Astrocyte of the cerebellum (primary cell): ENCODE measurements at regions not wholly inside any gene's neighbourhood (a gene's known extent, or its start where the extent isn't known, plus 50 kb on each side); places are given as distances from the start of the nearest gene placed in this dataset.
"Not testable (repeated sequence)": the region's sequence is repeated elsewhere in the genome, so short reads cannot be mapped to it uniquely, and the experiment has no call there.

Experiments used
- DNase-seq: peaks from one replicate; pipeline ENCODE4 v3.0.0-alpha.2; 2011; ENCODE audit warnings: low read depth
- H3K4me3 ChIP-seq: 2 replicates; pipeline ENCODE4 v1.5.1; 2011; ENCODE audit warnings: mild to moderate bottlenecking, low read depth, low read length, moderate library complexity
- CTCF ChIP-seq: IDR thresholded peaks from 2 replicates; pipeline ENCODE4 v1.5.1; 2012; ENCODE audit warnings: low read length, low read depth, moderate library complexity, mild to moderate bottlenecking; ENCODE audit errors: missing control alignments
- in situ Hi-C: cut with HindIII; loops from 2 replicates; pipeline ENCODE4 v1.10.0; 2017; ENCODE audit warnings: low sequenced_read_pairs

DNA sequence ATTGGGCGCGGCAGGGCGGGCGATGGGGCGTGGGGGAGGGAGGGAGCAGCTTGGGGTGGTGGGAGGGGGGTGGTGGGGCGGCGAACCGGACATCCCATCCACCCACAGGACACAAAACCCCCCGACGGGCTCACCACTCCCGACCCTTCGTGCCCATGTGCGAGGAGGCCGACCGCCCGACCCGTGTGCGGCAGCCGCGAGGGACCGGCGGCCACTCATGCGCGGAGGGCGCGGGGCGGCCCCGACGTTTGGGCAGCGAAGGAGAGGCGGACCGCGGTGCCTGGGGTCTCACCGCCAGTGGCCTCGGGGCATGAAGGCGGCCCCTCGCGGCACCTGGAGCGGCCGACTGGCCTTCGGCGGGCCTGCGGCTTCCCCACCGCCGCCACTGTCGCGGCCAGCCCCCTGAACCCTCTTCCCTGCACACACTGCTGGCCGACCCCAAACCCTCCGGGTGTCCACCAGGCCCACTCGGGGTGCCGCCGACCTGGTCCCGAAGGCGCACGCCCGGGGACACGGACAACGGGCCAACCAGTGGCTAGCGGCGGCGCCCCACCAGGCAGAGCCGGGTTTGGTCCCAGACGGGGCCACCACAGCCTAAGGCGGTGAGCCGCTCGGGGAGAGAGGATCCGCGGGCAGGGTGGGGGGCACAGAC lies 94.6 kb upstream of the ANKRD30BL start:
- DNase-seq = no peak
- in situ Hi-C loops = no loop called here
- TF ChIP-seq CTCF = no peak
- H3K4me3 ChIP-seq = peak overlapping the region; percentile 45

DNA sequence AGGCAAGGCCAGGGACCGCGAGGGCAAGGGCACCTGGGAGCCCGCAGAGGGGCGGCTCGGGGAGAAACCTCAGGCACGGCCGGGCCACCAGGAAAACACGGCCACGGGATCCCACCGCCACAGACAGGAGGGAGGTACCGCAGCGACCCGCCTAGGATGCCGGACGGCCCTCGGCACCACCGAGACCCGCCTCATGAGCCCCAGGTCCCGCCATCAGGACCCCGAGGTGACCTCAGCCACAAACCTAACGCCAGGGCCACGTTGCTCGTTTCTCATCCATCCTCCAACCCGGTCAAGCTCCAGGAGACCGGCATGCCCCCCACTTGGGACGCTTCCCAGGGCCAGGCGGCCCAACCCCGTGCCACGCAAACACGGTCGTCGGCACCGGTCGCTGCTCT lies 95.2 kb upstream of the ANKRD30BL start:
- in situ Hi-C loops, DNase-seq: not testable (repeated sequence)
- H3K4me3 ChIP-seq = peak overlapping the region; percentile 45

DNA sequence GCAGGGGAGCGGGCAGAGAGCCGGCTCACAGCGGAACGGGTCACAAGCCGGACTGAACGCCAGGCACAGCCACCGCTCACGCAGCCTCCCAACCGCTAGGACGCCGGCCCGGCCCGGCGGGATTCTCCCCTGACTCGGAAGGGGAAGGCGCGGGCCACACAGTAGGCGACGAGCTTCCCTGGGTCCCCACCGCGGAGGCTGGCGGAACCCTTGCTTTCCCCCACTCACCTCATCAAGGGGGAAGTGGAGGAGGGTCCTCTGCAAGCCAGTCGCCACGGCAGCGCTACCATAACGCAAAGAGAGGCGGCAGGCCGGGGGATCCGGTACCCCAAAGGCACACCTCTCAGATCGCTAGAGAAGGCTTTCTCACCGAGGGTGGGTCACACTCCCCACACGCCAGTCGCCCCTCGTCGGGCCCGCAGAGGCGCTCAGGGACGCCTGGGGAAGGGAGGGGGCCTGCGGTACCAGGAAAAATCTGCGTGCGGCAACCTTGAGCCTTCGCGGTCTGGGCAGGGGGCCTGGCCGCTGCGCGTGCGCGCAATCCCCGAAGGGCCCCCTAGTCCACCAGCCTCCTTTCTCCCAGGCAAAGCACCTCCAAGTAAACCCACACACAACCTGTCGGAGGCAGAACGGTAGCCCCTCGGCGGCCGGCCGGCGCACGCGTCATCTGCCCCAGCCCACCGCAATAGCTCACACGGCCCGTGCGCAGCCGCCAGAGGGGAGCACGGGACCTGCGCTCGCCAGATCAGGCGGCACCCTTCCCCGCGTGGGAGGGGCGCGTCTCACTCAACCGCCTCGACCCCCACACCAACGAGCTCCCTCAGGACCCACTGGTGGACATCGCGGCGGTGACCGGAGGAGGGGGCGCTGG lies 95.8 kb upstream of the ANKRD30BL start:
- in situ Hi-C loops = not testable (repeated sequence)
- peak overlapping the region; percentile 45 for H3K4me3 ChIP-seq

GRCh38 chr2:132259276-132259675 lies 97.5 kb upstream of the ANKRD30BL start:
- DNase-seq, H3K4me3 ChIP-seq, in situ Hi-C loops: not testable (repeated sequence)

More for the DNA sequence above, 95.8 kb upstream of the ANKRD30BL start:
- DNase-seq = not testable (repeated sequence)

DNA sequence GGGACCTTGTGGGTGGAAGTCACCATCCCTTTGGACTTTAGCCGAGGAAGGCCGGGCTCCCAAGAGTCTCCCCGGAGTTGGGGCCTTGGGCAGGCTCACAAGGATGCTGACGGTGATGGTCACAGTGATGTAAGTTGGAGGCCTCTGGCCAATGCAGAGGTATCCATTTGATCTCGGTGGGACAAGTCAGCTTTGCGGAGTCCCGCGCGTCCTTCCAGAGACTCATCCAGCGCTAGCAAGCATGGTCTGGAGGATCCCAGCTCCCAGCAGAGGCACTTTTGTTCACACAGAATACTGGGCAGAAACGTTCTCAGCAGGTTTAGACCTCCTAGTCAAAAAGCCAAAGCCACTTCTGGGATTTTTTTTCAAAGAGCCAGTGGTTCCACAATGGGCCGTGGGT lies 103.8 kb upstream of the ANKRD30BL start:
- DNase-seq, H3K4me3 ChIP-seq, in situ Hi-C loops: not testable (repeated sequence)

DNA sequence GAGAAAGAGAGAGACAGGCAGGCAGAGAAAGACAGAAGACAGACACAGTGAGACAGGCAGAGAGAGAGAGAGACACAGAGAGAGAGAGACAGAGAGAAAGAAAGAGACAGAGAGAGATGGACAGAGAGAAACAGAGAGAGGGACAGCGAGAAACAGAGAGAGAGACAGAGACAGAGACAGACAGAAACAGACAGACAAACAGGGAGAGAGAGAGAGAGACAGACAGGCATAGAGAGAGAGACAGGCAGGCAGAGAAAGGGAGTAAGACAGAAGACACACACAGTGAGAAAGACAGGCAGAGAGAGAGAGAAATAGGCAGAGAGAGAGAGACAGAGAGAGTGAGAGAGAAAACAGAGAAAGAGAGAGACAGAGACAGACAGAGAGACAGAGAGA lies 105.3 kb upstream of the ANKRD30BL start:
- TF ChIP-seq CTCF = no peak
- H3K4me3 ChIP-seq = no peak overlapping the region
- no peak for DNase-seq
- in situ Hi-C loops = no loop called here

DNA sequence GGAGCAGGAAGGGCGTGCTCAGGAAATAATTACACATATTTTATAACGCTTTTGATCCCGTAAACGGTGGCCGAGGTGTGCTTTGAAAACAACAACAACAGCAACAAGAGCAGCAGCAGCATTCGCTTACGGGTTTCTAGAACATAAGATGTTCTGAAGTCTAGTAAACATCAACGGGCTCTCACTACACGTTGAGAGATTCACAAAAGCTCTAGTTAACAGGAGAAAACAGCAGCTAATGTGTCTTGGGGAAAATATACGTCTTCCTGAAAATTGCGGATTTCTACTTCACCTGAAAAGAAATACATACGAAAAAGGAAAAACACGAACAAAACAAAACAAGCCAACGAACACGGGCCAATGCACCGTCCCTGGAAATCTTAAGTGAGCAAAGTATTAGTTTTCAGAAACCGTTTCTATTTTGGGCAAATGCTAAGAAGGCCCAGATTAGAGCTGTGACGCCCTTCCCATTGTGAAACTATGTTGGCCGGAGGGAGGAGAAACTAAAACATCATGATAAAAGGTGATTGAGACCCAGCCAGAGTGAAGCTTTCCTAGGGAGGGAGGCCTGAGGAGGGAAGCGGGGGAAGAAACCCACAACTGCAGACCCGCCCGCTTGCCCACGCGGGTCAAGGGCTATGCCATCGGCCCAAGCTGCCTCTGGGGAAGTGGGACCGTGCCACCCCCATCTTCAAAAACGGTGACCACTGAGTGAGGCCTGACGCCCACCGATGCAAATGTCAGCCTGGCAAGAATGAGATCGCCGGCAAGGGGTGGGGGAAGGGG lies 105.9 kb upstream of the ANKRD30BL start:
- H3K4me3 ChIP-seq, in situ Hi-C loops: not testable (repeated sequence)
- DNase-seq = peak; percentile 8

GRCh38 chr2:132268284-132268976 lies 106.7 kb upstream of the ANKRD30BL start:
- peak overlapping the region; percentile 14 for H3K4me3 ChIP-seq
- DNase-seq = peak; percentile 20
- peak; percentile 48 for TF ChIP-seq CTCF
- in situ Hi-C loops = not testable (repeated sequence)
